CD14-positive monocyte (primary cell): ENCODE measurements at regions not wholly inside any gene's neighbourhood (a gene's known extent, or its start where the extent isn't known, plus 50 kb on each side); places are given as distances from the start of the nearest gene placed in this dataset.

Experiments
- DNase-seq, 3 donors: peaks; one replicate each; pipeline ENCODE4 v3.0.0-alpha.2; 2011 to 2022
- H2AFZ ChIP-seq: 2 replicates; pipeline ENCODE4 v1.6.0; 2012; ENCODE audit warnings: mild to moderate bottlenecking, low read depth, low read length, inconsistent platforms; ENCODE audit not compliant: insufficient read depth, poor library complexity, severe bottlenecking
- H3K27ac ChIP-seq, 2 donors: 1 replicate in 1 of 2; 2 replicates in 1 of 2; pipeline ENCODE4 v1.5.1; 2012 to 2013; ENCODE audit warnings: low read length in 2 of 2, control low read depth in 1 of 2, inconsistent platforms in 1 of 2, low read depth in 1 of 2, mild to moderate bottlenecking in 1 of 2
- H3K27me3 ChIP-seq, 2 donors: one replicate each; pipeline versions ENCODE4 v1.6.0 to v1.6.1; 2011 to 2013; ENCODE audit warnings: low read length in 2 of 2; ENCODE audit not compliant: control insufficient read depth in 2 of 2, insufficient read depth in 2 of 2
- H3K36me3 ChIP-seq, 2 donors: replicated peaks in 1 of 2; 1 replicate in 1 of 2; 2 replicates in 1 of 2; pipeline versions ENCODE4 v1.5.1 to v1.6.1; 2012 to 2013; ENCODE audit warnings: low read length in 2 of 2, control low read depth in 1 of 2, inconsistent platforms in 1 of 2, mild to moderate bottlenecking in 1 of 2; ENCODE audit not compliant: insufficient read depth in 2 of 2, control insufficient read depth in 1 of 2
- H3K4me1 ChIP-seq, 2 donors: 1 replicate in 1 of 2; 2 replicates in 1 of 2; pipeline versions ENCODE4 v1.5.1 to v1.6.1; 2012 to 2013; ENCODE audit warnings: low read length in 2 of 2, control low read depth in 1 of 2, inconsistent platforms in 1 of 2, mild to moderate bottlenecking in 1 of 2, moderate library complexity in 1 of 2; ENCODE audit not compliant: insufficient read depth in 2 of 2, control insufficient read depth in 1 of 2
- H3K4me2 ChIP-seq: replicated peaks from 2 replicates; pipeline ENCODE3; 2012; ENCODE audit warnings: low read length, moderate library complexity, mild to moderate bottlenecking; ENCODE audit not compliant: poor library complexity, severe bottlenecking; ENCODE audit errors: extremely low read depth
- H3K4me3 ChIP-seq, 3 experiments: fragments of 200-600 bp in 1 of 3; sonication (generic) in 1 of 3; replicated peaks in 1 of 3; 1 replicate in 2 of 3; 2 replicates in 1 of 3; pipeline ENCODE4 v1.5.1; 2011 to 2013; ENCODE audit warnings: low read length in 3 of 3, mild to moderate bottlenecking in 3 of 3, control low read depth in 2 of 3, low read depth in 2 of 3, inconsistent platforms in 1 of 3, moderate library complexity in 1 of 3
- H3K79me2 ChIP-seq: 2 replicates; pipeline ENCODE4 v1.6.0; 2012; ENCODE audit warnings: mild to moderate bottlenecking, control low read depth, inconsistent platforms, low read length, moderate library complexity; ENCODE audit not compliant: insufficient read depth
- H3K9ac ChIP-seq: 2 replicates; pipeline ENCODE4 v1.6.0; 2017; ENCODE audit warnings: low read length, mild to moderate bottlenecking; ENCODE audit not compliant: insufficient read depth, poor library complexity, severe bottlenecking
- H3K9me3 ChIP-seq, 2 donors: replicated peaks in 1 of 2; 1 replicate in 1 of 2; 2 replicates in 1 of 2; pipeline versions ENCODE4 v1.5.1 to v1.6.1; 2012 to 2013; ENCODE audit warnings: low read length in 2 of 2, control low read depth in 1 of 2; ENCODE audit not compliant: control insufficient read depth in 1 of 2, insufficient read depth in 1 of 2
- H4K20me1 ChIP-seq: 2 replicates; pipeline ENCODE4 v1.6.0; 2012; ENCODE audit warnings: mild to moderate bottlenecking, low read length, control low read depth, moderate library complexity; ENCODE audit not compliant: insufficient read depth
- H3K27ac Mint-ChIP-seq, 7 donors: one replicate each; pipeline ENCODE4 v1.8.0; 2020; ENCODE audit warnings: mild to moderate bottlenecking in 7 of 7, mixed read lengths in 7 of 7, moderate library complexity in 6 of 7, inconsistent platforms in 2 of 7
- H3K27me3 Mint-ChIP-seq, 3 donors: one replicate each; pipeline ENCODE4 v1.8.0; 2021 to 2022; ENCODE audit warnings: low read depth in 3 of 3, mild to moderate bottlenecking in 3 of 3, mixed read lengths in 3 of 3, moderate library complexity in 3 of 3, inconsistent platforms in 1 of 3
- H3K36me3 Mint-ChIP-seq, 2 donors: one replicate each; pipeline ENCODE4 v1.8.0; 2020; ENCODE audit warnings: mixed read lengths in 2 of 2, inconsistent platforms in 1 of 2, mild to moderate bottlenecking in 1 of 2
- H3K4me1 Mint-ChIP-seq: one replicate; pipeline ENCODE4 v1.8.0; 2020; ENCODE audit warnings: mild to moderate bottlenecking, mixed read lengths
- H3K4me3 Mint-ChIP-seq, 2 donors: one replicate each; pipeline ENCODE4 v1.8.0; 2020; ENCODE audit warnings: mild to moderate bottlenecking in 2 of 2, mixed read lengths in 2 of 2, moderate library complexity in 1 of 2
- H3K9me3 Mint-ChIP-seq, 7 donors: one replicate each; pipeline ENCODE4 v1.8.0; 2020 to 2022; ENCODE audit warnings: mixed read lengths in 7 of 7, mild to moderate bottlenecking in 6 of 7, moderate library complexity in 6 of 7, inconsistent platforms in 2 of 7
- WGBS: methylation state at CpG from one replicate; pipeline ENCODE4 v1.1.5; 2013; ENCODE audit warnings: missing lambda C conversion rate; ENCODE audit not compliant: insufficient coverage; 5-methylcytosine and 5-hydroxymethylcytosine counted together
- intact Hi-C, 2 donors: fragments of 100-400 bp; cut with micrococcal nuclease; formaldehyde crosslinking; loops; one replicate each; pipeline versions ENCODE4 v1.15.0 to v1.15.1; 2023
- TF ChIP-seq, protein P1 (sequence below): fragments of 200-600 bp; IDR thresholded peaks from one replicate; pipeline ENCODE4 v1.8.0; 2022; ENCODE audit warnings: antibody characterized with exemption, mild to moderate bottlenecking

DNA sequence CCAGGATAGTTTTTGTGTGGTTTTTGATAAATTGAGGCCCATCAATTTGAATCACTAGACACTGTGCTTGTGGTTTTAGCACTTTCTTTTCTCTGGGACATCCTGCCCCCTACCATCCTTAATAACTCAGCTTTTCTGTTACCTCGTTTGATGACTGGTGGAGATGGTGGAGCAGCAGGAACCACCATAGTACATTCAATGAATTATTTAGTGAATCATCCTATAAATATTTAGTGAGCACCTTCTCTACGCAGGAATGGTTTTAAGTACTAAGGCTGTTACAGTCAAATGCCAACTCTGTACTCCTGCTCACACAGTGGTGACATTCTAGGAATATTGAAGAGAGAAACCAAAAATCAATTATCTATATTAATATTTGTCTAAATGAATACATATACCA is 585.2 kb downstream of the HAO1 start:
- Histone ChIP-seq H3K4me1 (no peaks in the 10 kb centered on the region), H2AFZ (no peak overlapping the region), H3K9me3 (no peaks in the 10 kb centered on the region), H3K27ac (no peak overlapping the region), H3K36me3 (no peaks in the 10 kb centered on the region), H3K4me2 (no peak overlapping the region), H3K27me3 (no peaks in the 10 kb centered on the region), H4K20me1 (no peaks in the 10 kb centered on the region), H3K79me2 (no peaks in the 10 kb centered on the region), H3K9ac (no peak overlapping the region), H3K4me3 (no peak overlapping the region)
- intact Hi-C loops, result no loop called here
- no peak overlapping the region for H3K27ac Mint-ChIP-seq
- WGBS, result no CpG with 5 or more reads among the region's 2 CpGs
- H3K9me3 Mint-ChIP-seq, result peaks cover 0 to 1% (median 0%) of the 10 kb centered on the region in 7 donors
- H3K4me3 Mint-ChIP-seq, result no peak overlapping the region
- no peak for DNase-seq
- no peaks in the 10 kb centered on the region for H3K4me1 Mint-ChIP-seq
- H3K27me3 Mint-ChIP-seq, result peaks cover 2 to 6% (median 5%) of the 10 kb centered on the region in 3 donors
- H3K36me3 Mint-ChIP-seq, result no peaks in the 10 kb centered on the region
- TF ChIP-seq, protein P1, sequence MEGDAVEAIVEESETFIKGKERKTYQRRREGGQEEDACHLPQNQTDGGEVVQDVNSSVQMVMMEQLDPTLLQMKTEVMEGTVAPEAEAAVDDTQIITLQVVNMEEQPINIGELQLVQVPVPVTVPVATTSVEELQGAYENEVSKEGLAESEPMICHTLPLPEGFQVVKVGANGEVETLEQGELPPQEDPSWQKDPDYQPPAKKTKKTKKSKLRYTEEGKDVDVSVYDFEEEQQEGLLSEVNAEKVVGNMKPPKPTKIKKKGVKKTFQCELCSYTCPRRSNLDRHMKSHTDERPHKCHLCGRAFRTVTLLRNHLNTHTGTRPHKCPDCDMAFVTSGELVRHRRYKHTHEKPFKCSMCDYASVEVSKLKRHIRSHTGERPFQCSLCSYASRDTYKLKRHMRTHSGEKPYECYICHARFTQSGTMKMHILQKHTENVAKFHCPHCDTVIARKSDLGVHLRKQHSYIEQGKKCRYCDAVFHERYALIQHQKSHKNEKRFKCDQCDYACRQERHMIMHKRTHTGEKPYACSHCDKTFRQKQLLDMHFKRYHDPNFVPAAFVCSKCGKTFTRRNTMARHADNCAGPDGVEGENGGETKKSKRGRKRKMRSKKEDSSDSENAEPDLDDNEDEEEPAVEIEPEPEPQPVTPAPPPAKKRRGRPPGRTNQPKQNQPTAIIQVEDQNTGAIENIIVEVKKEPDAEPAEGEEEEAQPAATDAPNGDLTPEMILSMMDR, result no peak

DNA sequence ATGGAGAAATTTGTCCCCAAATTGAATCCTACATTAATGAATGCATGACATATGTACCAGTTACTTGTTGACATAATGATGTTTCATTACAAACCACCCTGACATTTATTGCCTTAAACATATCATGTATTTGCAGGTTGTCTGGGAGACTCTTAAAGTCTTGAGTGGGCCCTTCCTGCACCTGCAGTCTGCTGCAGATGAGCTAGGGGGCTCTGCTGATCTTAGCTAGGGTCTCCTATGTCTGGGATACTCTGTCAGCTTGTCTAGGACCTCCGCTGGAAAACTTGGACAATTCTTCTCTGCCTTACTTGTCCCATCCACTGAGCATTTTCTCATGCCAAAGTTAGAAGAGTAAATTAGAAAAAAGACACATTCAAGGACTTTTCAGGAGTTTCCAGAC is 581.6 kb downstream of the HAO1 start:
- H3K36me3 Mint-ChIP-seq, result no peaks in the 10 kb centered on the region
- H3K9me3 Mint-ChIP-seq, result peaks cover 0 to under 1% (median 0%) of the 10 kb centered on the region in 7 donors
- H3K27ac Mint-ChIP-seq, result no peak overlapping the region
- TF ChIP-seq, protein P1, result no peak
- Histone ChIP-seq H3K4me1 (no peaks in the 10 kb centered on the region), H3K27me3 (no peaks in the 10 kb centered on the region), H3K79me2 (no peaks in the 10 kb centered on the region), H3K9ac (no peak overlapping the region), H2AFZ (no peak overlapping the region), H3K4me2 (no peak overlapping the region), H3K36me3 (no peaks in the 10 kb centered on the region), H3K9me3 (no peaks in the 10 kb centered on the region), H3K27ac (no peak overlapping the region), H3K4me3 (no peak overlapping the region), H4K20me1 (no peaks in the 10 kb centered on the region)
- no peaks in the 10 kb centered on the region for H3K27me3 Mint-ChIP-seq
- intact Hi-C loops, result no loop called here
- WGBS, result no CpG with 5 or more reads among the region's 1 CpG
- H3K4me1 Mint-ChIP-seq, result no peaks in the 10 kb centered on the region
- no peak for DNase-seq
- H3K4me3 Mint-ChIP-seq, result no peak overlapping the region
